OCI-LY3 (cell line): ENCODE measurements at regions not wholly inside any gene's neighbourhood (a gene's known extent, or its start where the extent isn't known, plus 50 kb on each side); places are given as distances from the start of the nearest gene placed in this dataset.

Experiments
- CTCF ChIP-seq: fragments of 200-600, 300-600 bp; sonication (generic); IDR thresholded peaks from 2 replicates; pipeline ENCODE4 v1.5.1; 2014; ENCODE audit warnings: antibody characterized with exemption, low read length, low read depth
- EZH2phosphoT487 ChIP-seq: fragments of 200-600 bp; shearing (Covaris generic); IDR thresholded peaks from 2 replicates; pipeline ENCODE4 v1.6.1; 2018; ENCODE audit warnings: antibody characterized with exemption, mixed run types, low read depth

GRCh38 chr1:223045164-223045957 is 97.7 kb downstream of the TLR5 start:
- TF ChIP-seq CTCF = no peak
- no peak for TF ChIP-seq EZH2phosphoT487
